Activated naive CD8-positive, alpha-beta T cell treated with anti-CD3 and anti-CD28 coated beads, Interleukin-2, amount 50 U/mL, for 24 hours (primary cell): ENCODE measurements at regions not wholly inside any gene's neighbourhood (a gene's known extent, or its start where the extent isn't known, plus 50 kb on each side); places are given as distances from the start of the nearest gene placed in this dataset.

Experiments
- ATAC-seq: fragments of 150-1000 bp; cut with Tn5 transposase; one replicate; pipeline ENCODE4 v1.10.0; 2021
- DNase-seq: peaks from one replicate; pipeline ENCODE4 v3.0.0; 2021
- H3K27ac Mint-ChIP-seq: one replicate; pipeline ENCODE4 v1.8.0; 2021; ENCODE audit warnings: mild to moderate bottlenecking, mixed read lengths
- H3K27me3 Mint-ChIP-seq: one replicate; pipeline ENCODE4 v1.8.0; 2021; ENCODE audit warnings: mixed read lengths
- H3K36me3 Mint-ChIP-seq: one replicate; pipeline ENCODE4 v1.8.0; 2021; ENCODE audit warnings: low read depth, mixed read lengths
- H3K4me1 Mint-ChIP-seq: one replicate; pipeline ENCODE4 v1.8.0; 2021; ENCODE audit warnings: mixed read lengths
- H3K4me3 Mint-ChIP-seq: one replicate; pipeline ENCODE4 v1.8.0; 2021; ENCODE audit warnings: mild to moderate bottlenecking, moderate library complexity, mixed read lengths
- H3K9me3 Mint-ChIP-seq: one replicate; pipeline ENCODE4 v1.8.0; 2021; ENCODE audit warnings: mixed read lengths

DNA sequence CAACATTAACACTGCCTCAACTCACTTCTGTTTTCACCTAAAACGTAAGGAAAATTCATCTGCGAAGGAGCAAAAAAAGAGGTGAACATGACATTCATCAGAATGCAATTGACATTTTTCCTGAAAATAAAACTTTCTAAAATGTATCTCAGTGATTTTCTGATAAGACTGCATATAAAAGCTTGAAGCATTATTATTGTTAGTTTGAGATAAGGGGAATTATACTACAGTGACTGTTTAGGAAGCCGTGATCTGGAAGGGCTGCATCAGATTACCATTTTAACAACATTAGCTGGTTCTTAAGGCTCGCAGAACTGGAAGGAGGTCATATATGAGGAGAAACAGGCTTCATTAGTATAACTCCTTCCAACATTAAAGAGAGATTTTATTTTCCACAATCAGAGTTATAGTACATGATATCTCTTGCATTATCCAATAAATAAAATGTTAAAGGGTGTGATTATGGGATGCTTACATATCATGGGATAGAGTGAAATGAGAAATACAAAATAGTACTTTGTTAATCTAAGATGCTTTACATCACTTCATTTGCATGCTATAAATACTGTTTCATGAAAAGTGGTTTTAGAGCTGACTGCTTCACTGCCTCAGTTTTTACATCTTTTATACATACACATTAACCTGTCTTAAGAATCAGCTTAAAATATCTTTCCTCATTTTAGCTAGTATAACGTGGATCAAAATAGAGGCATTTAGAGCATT, 1820.1 kb upstream of the TENM3 start:
- H3K4me3 Mint-ChIP-seq = no peak overlapping the region
- no peaks in the 10 kb centered on the region for H3K36me3 Mint-ChIP-seq
- peaks cover 3% of the 10 kb centered on the region for H3K9me3 Mint-ChIP-seq
- H3K4me1 Mint-ChIP-seq = peaks cover 5% of the 10 kb centered on the region
- DNase-seq = no peak
- ATAC-seq = no peak
- H3K27me3 Mint-ChIP-seq = no peaks in the 10 kb centered on the region
- H3K27ac Mint-ChIP-seq = no peak overlapping the region

- Mint-ChIP-seq H3K4me1 (peaks cover 2% of the 10 kb centered on the region), H3K36me3 (no peaks in the 10 kb centered on the region), H3K27me3 (no peaks in the 10 kb centered on the region), H3K4me3 (no peak overlapping the region), H3K27ac (no peak overlapping the region), H3K9me3 (peaks cover 3% of the 10 kb centered on the region)
- no peak for DNase-seq
- no peak for ATAC-seq
Observed at GRCh38 chr4:180423712-180424057, 1819.5 kb upstream of the TENM3 start.

DNA sequence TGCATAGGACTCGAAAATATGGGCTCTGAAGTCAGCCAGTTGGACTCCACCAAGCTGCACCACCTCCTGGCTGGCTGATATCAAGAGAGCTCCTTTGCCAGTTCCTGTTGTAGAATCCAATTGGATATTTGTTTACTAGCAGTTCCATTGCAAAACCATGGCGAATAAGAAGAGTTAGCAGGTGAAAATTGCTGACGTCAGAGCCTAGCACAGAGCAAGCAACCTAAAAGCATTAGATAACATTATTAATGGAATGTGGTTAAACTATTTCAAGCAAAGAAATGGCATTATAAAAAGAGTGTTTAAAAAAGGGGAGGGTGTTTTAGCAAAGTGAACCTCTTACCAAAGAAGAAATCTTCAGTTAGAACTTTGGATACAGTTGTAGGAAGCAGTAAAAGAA, 1816.3 kb upstream of the TENM3 start:
- Mint-ChIP-seq H3K4me1 (peaks cover 1% of the 10 kb centered on the region), H3K4me3 (no peak overlapping the region), H3K27me3 (no peaks in the 10 kb centered on the region)

DNA sequence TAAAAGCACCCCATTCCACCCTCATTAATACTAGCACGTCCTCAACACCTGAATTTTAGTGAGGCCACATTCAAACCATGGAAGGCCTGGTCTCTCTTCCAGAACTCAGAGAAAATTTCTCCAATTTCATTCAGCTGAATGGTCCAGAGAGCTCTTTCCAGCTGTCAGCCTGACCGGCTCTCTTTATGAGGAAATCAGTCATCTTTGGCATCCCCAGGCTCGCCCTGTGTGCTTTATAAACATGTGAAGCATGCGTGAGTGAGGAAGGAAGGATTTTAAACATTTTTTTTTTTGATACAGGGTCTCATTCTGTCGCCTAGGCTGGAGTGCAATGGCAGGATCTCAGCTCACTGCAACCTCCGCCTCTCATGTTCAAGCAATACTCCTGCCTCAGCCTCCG, 1812.9 kb upstream of the TENM3 start:
- DNase-seq = no peak
- ATAC-seq = no peak
- peaks cover 3% of the 10 kb centered on the region for H3K9me3 Mint-ChIP-seq
- H3K27me3 Mint-ChIP-seq = no peaks in the 10 kb centered on the region
- H3K36me3 Mint-ChIP-seq = no peaks in the 10 kb centered on the region
- H3K4me1 Mint-ChIP-seq = no peaks in the 10 kb centered on the region
- H3K27ac Mint-ChIP-seq = no peak overlapping the region
- H3K4me3 Mint-ChIP-seq = no peak overlapping the region

More for the DNA sequence above, 1816.3 kb upstream of the TENM3 start:
- DNase-seq (no peak), ATAC-seq (no peak)
- Mint-ChIP-seq H3K9me3 (peaks cover 3% of the 10 kb centered on the region), H3K36me3 (no peaks in the 10 kb centered on the region), H3K27ac (no peak overlapping the region)

- Mint-ChIP-seq H3K4me1 (peaks cover 4% of the 10 kb centered on the region), H3K9me3 (no peaks in the 10 kb centered on the region), H3K4me3 (no peak overlapping the region), H3K27me3 (no peaks in the 10 kb centered on the region), H3K36me3 (no peaks in the 10 kb centered on the region), H3K27ac (no peak overlapping the region)
- ATAC-seq = no peak
- DNase-seq = no peak
Observed at GRCh38 chr4:180434131-180434895, 1808.9 kb upstream of the TENM3 start.

DNA sequence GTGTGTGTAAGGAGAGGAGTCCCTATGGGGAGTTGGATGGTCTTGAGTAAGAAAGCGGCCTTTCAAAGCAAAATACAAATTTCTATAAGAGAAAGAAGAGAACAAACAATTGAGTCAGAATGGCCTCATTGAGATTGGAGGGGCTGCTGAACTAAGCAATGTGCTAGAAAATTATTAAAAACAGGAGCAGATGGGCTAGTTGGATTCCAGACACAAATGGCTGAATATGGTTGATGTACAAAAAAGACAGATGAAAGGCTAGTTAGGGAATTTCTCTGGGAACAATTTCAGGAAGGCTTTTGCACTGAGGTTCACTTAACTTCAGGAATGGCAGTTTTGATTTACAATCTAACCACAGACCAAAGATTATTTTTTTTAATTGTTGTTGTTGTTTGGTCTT, 1806.8 kb upstream of the TENM3 start:
- Mint-ChIP-seq H3K36me3 (no peaks in the 10 kb centered on the region), H3K4me3 (no peak overlapping the region), H3K4me1 (peaks cover 4% of the 10 kb centered on the region), H3K27ac (no peak overlapping the region), H3K27me3 (no peaks in the 10 kb centered on the region), H3K9me3 (no peaks in the 10 kb centered on the region)
- ATAC-seq = no peak
- DNase-seq = no peak

DNA sequence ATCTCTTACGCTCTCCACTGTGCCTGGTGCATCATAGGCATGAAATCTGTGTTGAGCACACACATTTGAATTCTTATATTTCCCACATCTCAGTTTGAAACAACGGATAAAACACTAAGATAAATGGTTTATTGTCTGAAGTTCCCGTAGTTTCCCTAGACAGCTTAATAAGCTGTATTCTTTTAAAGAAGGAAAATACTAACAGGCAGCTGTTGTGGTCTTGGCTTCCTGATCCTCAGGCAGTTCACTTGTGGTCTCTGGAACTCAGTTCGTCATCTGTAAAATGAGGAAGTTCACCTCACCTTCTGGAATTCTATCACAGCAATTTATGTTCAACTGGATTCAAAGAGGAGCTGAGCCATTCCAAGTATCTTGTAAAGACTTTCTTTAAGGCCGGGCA, 1805.6 kb upstream of the TENM3 start:
- Mint-ChIP-seq H3K27ac (no peak overlapping the region), H3K4me3 (no peak overlapping the region), H3K36me3 (no peaks in the 10 kb centered on the region), H3K9me3 (no peaks in the 10 kb centered on the region), H3K27me3 (no peaks in the 10 kb centered on the region), H3K4me1 (peaks cover 4% of the 10 kb centered on the region)
- no peak for ATAC-seq
- DNase-seq = no peak

DNA sequence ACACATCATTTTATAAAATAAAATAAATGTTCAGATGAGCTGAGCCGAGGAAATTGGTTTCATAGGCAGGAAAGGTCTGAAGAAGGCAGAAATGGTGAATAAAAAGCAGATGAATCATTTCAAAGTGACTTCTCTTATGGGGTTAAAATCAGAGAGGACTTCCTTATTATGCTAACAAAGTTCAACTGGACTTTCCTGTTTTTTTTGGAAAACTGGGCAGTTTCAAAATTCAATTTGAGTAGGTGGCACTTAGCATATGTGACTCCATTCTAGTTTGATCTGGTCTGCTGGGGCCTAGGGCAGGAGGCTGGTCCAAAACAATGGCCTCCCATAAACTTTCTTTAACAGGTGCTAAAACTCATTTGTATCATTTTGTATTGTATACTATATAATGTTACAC, 1794.9 kb upstream of the TENM3 start:
- H3K36me3 Mint-ChIP-seq = no peaks in the 10 kb centered on the region
- no peaks in the 10 kb centered on the region for H3K4me1 Mint-ChIP-seq
- no peak overlapping the region for H3K4me3 Mint-ChIP-seq
- H3K27me3 Mint-ChIP-seq = no peaks in the 10 kb centered on the region
- no peak for ATAC-seq
- no peak for DNase-seq
- no peak overlapping the region for H3K27ac Mint-ChIP-seq
- no peaks in the 10 kb centered on the region for H3K9me3 Mint-ChIP-seq

DNA sequence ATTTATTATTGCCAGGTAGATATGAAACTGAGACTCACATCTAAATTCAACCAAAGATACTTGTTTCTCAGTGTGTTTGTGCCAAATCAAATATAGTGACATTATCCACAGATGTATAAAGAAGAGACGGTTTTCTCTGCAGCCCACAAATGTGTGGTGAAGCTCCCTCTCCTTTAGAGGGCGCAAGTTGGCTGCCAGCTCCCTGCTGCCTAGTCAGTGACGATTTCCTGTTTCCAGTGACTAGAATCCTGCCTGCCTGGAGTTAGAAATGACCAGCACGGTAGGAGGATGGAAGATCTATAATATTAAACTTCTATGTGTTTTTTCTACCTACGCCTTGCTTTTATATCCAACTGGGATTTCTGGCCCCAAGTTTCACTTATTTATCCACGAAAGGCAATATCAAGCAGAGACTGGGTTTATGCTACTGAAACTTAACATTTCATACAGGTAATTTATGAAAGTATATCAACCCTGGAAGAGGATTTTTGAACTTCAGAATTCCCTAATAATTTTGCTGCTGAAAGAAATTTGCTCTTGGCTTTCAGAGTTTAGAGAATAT, 1793.7 kb upstream of the TENM3 start:
- Mint-ChIP-seq H3K36me3 (no peaks in the 10 kb centered on the region), H3K4me3 (no peak overlapping the region), H3K9me3 (no peaks in the 10 kb centered on the region), H3K27me3 (no peaks in the 10 kb centered on the region), H3K27ac (no peak overlapping the region), H3K4me1 (no peaks in the 10 kb centered on the region)
- no peak for DNase-seq
- ATAC-seq = no peak

DNA sequence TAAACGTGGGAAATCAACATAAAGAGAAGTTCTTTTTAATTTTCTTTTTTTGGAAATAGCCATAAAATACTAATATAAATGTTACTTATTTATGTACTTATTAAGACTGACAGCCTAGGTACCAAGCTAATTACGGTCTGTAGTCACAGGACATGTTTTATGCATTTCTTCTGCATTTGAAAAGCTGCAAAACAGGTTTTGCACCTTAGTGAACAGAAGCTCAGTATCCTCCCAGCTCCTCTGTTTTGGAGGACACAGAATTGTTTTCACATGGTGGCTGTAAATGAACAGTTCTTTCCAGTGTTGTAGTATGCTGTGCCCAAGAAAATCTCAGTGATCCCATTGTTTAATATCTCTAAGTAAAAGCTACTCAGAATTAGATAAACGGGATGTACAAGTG, 1788.0 kb upstream of the TENM3 start:
- DNase-seq (no peak), ATAC-seq (no peak)
- Mint-ChIP-seq H3K27me3 (no peaks in the 10 kb centered on the region), H3K4me3 (no peak overlapping the region), H3K36me3 (no peaks in the 10 kb centered on the region), H3K27ac (no peak overlapping the region), H3K4me1 (no peaks in the 10 kb centered on the region), H3K9me3 (no peaks in the 10 kb centered on the region)

- Mint-ChIP-seq H3K27ac (no peak overlapping the region), H3K9me3 (no peaks in the 10 kb centered on the region), H3K27me3 (no peaks in the 10 kb centered on the region), H3K4me1 (no peaks in the 10 kb centered on the region), H3K36me3 (no peaks in the 10 kb centered on the region), H3K4me3 (no peak overlapping the region)
- DNase-seq (no peak), ATAC-seq (no peak)
Observed at GRCh38 chr4:180456928-180457327, 1786.3 kb upstream of the TENM3 start.

DNA sequence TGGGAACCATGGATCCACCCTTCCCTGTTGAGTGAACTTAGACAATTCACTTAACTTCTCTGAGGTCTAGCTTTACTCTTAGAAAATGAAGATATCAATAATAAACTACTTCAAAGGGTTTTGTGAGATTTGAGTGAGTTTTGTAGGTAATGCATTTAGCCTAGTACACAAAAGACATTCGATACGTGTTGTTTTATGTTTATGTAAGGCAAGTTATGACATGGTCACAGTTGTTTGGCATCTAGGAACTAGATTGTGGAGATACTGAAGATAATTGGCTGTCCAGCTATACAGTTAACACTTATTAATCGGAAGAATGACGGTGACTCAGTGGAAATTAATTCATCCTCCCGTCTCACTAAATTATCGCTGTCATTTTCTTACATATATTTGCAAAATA, 1781.1 kb upstream of the TENM3 start:
- Mint-ChIP-seq H3K9me3 (no peaks in the 10 kb centered on the region), H3K27me3 (no peaks in the 10 kb centered on the region), H3K36me3 (no peaks in the 10 kb centered on the region), H3K4me3 (no peak overlapping the region), H3K27ac (no peak overlapping the region), H3K4me1 (no peaks in the 10 kb centered on the region)
- no peak for ATAC-seq
- DNase-seq = no peak

DNA sequence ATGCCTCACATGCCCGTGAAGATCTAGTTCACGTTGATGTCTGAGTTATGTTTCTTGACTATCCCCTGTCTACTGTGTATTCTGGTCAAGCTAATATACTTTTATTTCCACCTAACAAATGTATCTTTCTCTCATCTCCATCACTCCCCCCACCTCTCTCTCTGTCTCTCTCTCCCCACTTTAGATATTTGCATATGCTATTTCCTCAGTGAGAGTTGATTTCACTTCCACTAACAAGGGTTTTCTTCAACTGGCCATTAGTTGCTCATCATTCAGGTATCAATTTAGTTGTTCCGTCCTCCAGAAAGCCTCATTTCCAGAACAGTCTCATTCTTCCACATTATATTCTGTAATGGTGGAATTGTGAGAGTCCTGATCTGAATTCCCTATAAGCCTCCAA, 1777.8 kb upstream of the TENM3 start:
- H3K27me3 Mint-ChIP-seq = no peaks in the 10 kb centered on the region
- H3K4me1 Mint-ChIP-seq = no peaks in the 10 kb centered on the region
- no peak for DNase-seq
- no peak overlapping the region for H3K27ac Mint-ChIP-seq
- no peak for ATAC-seq
- H3K4me3 Mint-ChIP-seq = no peak overlapping the region
- H3K9me3 Mint-ChIP-seq = peaks cover under 1% of the 10 kb centered on the region
- no peaks in the 10 kb centered on the region for H3K36me3 Mint-ChIP-seq

DNA sequence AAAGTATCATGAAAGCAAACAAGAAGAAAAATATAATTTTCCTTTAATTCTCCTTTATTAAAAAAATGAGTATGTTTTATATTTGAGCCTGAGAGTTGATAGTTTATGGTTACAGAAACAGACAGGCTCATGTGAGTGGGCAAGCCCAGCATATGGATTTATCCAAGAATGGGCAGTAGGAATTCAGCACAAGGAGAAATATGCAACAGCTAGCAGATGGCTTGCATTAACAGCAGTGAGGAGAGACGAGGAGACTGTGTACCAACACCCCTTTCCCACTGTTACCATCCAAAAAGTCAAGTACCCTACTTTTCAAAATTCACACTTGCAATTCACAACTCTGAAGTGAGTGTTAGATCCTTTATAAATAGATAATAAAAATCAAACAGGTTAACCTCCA, 1760.2 kb upstream of the TENM3 start:
- Mint-ChIP-seq H3K4me1 (no peaks in the 10 kb centered on the region), H3K27ac (no peak overlapping the region), H3K27me3 (no peaks in the 10 kb centered on the region), H3K36me3 (no peaks in the 10 kb centered on the region), H3K9me3 (no peaks in the 10 kb centered on the region), H3K4me3 (no peak overlapping the region)
- no peak for DNase-seq
- no peak for ATAC-seq

GRCh38 chr4:180485407-180485806, 1757.8 kb upstream of the TENM3 start:
- H3K4me3 Mint-ChIP-seq = no peak overlapping the region

More at GRCh38 chr4:180485407-180485806, 1757.8 kb upstream of the TENM3 start:
- Mint-ChIP-seq H3K9me3 (peaks cover 3% of the 10 kb centered on the region), H3K27ac (no peak overlapping the region), H3K4me1 (no peaks in the 10 kb centered on the region), H3K36me3 (no peaks in the 10 kb centered on the region), H3K27me3 (no peaks in the 10 kb centered on the region)
- no peak for ATAC-seq
- no peak for DNase-seq
